Vagina (tissue), 2 donors: ENCODE measurements at regions not wholly inside any gene's neighbourhood (a gene's known extent, or its start where the extent isn't known, plus 50 kb on each side); places are given as distances from the start of the nearest gene placed in this dataset.

Source experiments
- POLR2A ChIP-seq, 2 donors: fragments of 450-650 bp; IDR thresholded peaks; one replicate each; pipeline ENCODE4 v1.6.1; 2017; ENCODE audit warnings: antibody characterized with exemption in 2 of 2, mild to moderate bottlenecking in 2 of 2, moderate library complexity in 2 of 2
- POLR2AphosphoS5 ChIP-seq, 2 donors: sonication (generic); formaldehyde crosslinking; IDR thresholded peaks; one replicate each; pipeline ENCODE4 v1.9.0; 2017; ENCODE audit warnings: antibody characterized with exemption in 2 of 2, mild to moderate bottlenecking in 2 of 2, low read depth in 1 of 2; ENCODE audit not compliant: insufficient read depth in 1 of 2
- TF ChIP-seq, protein P1 (sequence below), 3 experiments: fragments of 450-650 bp in 2 of 3; fragments of 200-600 bp in 1 of 3; sonication (generic) in 1 of 3; IDR thresholded peaks; one replicate each; pipeline ENCODE4 v1.5.1; 2017 to 2019; ENCODE audit warnings: antibody characterized with exemption in 3 of 3, mild to moderate bottlenecking in 2 of 3, moderate library complexity in 2 of 3

DNA sequence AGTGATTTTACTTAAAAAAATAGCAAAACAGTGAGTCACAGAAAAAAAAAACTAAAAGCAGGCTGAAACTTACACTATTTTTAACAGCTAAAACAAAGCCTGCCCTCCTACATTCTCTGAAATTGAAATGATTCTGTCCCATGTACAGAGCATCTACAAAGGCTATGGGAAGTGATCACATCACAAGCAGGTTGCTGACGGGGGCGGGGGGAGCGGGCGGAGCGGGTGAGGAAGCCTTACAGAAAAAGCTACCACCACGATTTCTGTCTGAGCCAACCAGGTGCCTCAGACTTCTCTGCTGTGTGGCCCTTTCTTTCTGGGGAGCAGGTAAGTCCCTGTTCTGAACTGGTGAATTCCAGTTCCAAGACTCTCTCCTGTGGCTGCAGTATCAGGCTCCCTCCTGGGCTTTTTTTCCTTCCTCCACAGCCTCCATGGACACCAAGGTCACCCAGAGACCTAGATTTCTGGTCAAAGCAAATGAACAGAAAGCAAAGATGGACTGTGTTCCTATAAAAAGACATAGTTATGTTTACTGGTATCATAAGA is 104.9 kb downstream of the ANKRD18B start:
- no peak for TF ChIP-seq POLR2AphosphoS5 (IDR thresholded peaks at IDR 0.05; ENCODE audit: insufficient read depth in 1 of 2, low read depth in 1 of 2)
- TF ChIP-seq, protein P1, sequence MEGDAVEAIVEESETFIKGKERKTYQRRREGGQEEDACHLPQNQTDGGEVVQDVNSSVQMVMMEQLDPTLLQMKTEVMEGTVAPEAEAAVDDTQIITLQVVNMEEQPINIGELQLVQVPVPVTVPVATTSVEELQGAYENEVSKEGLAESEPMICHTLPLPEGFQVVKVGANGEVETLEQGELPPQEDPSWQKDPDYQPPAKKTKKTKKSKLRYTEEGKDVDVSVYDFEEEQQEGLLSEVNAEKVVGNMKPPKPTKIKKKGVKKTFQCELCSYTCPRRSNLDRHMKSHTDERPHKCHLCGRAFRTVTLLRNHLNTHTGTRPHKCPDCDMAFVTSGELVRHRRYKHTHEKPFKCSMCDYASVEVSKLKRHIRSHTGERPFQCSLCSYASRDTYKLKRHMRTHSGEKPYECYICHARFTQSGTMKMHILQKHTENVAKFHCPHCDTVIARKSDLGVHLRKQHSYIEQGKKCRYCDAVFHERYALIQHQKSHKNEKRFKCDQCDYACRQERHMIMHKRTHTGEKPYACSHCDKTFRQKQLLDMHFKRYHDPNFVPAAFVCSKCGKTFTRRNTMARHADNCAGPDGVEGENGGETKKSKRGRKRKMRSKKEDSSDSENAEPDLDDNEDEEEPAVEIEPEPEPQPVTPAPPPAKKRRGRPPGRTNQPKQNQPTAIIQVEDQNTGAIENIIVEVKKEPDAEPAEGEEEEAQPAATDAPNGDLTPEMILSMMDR (IDR thresholded peaks at IDR 0.05) = no peak
- TF ChIP-seq POLR2A (IDR thresholded peaks at IDR 0.05) = no peak
